ENCODE measurements at regions not wholly inside any gene's neighbourhood (a gene's known extent, or its start where the extent isn't known, plus 50 kb on each side); places are given as distances from the start of the nearest gene placed in this dataset.

DNA sequence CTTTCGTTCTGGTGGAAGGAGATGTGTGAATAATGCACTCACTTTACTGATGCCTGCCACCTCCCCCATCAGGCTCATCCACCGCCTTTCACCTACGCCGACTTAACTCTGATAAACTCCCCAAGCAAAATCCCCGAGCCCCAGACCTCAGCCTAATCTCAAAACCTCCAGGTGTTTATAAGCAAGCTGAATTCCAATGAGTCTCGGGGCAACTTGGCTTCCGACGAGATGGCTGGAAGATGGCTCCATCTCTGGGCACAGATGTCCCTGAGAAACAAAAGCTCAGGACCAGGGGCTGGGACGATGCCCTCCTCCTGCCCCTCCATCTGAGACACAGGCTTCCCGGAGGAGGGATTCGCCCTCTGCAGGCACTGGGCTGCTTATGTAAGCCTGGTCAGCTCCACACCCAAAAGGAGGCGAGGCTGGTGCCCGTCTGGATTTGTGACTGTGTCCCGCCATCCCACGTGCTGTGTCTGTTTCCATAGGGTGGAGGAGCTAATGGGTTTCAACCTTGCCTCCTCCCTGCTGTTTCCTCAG is 386.4 kb upstream of the TNRC6C start:
- WGBS, result 17% methylated on average over 15 of the region's 15 CpGs
- Histone ChIP-seq H3K4me3 (ENCODE audit: low read depth in 1 of 3, low read length in 3 of 3) (no peak overlapping the region), H3K9ac (ENCODE audit: low read depth in 1 of 2, low read length in 2 of 2) (no peak overlapping the region)

DNA sequence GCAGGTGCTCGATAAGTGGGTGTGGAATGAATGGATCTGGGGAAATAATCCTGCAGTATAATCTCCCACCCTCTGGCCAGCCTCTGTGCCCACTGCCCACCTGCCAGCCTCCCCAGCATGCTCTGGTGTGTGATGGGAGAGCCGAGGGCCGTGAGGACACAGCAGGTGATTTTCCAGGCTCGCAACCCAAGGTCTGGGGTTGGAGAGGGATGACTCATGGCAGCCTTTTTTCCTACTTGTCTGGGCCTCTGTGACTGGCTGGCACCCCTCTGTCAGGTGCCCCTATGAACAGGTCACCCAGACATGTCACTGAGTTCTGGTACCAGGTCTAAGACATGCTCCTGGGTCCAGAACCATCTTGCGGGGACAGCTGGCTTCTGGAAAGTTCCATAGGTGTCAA is 385.7 kb upstream of the TNRC6C start:
- TF ChIP-seq FOXA2 (IDR thresholded peaks at IDR 0.05) (no peak), NR2F2 (IDR thresholded peaks at IDR 0.05) (no peak), YY1 (IDR thresholded peaks at IDR 0.05) (no peak)
- TF ChIP-seq, protein P1, sequence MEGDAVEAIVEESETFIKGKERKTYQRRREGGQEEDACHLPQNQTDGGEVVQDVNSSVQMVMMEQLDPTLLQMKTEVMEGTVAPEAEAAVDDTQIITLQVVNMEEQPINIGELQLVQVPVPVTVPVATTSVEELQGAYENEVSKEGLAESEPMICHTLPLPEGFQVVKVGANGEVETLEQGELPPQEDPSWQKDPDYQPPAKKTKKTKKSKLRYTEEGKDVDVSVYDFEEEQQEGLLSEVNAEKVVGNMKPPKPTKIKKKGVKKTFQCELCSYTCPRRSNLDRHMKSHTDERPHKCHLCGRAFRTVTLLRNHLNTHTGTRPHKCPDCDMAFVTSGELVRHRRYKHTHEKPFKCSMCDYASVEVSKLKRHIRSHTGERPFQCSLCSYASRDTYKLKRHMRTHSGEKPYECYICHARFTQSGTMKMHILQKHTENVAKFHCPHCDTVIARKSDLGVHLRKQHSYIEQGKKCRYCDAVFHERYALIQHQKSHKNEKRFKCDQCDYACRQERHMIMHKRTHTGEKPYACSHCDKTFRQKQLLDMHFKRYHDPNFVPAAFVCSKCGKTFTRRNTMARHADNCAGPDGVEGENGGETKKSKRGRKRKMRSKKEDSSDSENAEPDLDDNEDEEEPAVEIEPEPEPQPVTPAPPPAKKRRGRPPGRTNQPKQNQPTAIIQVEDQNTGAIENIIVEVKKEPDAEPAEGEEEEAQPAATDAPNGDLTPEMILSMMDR (IDR thresholded peaks at IDR 0.05; ENCODE audit: low read depth, low read length, missing input control), result no peak
- TF ChIP-seq, protein P2, sequence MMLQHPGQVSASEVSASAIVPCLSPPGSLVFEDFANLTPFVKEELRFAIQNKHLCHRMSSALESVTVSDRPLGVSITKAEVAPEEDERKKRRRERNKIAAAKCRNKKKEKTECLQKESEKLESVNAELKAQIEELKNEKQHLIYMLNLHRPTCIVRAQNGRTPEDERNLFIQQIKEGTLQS (IDR thresholded peaks at IDR 0.05), result no peak
- Histone ChIP-seq H3K9me3 (ENCODE audit: control insufficient read depth in 4 of 4, low read length in 3 of 4) (no peaks in the 10 kb centered on the region), H3K9ac (ENCODE audit: low read depth in 1 of 2, low read length in 2 of 2) (no peak overlapping the region), H3K4me1 (ENCODE audit: control insufficient read depth in 4 of 4, insufficient read depth in 4 of 4, low read length in 3 of 4) (peaks cover 0 to 4% (median 1%) of the 10 kb centered on the region in 4 donors), H3K27ac (ENCODE audit: low read depth in 1 of 2, low read length in 2 of 2) (no peak overlapping the region), H3K36me3 (ENCODE audit: control insufficient read depth in 4 of 4, insufficient read depth in 3 of 4, low read depth in 1 of 4, low read length in 3 of 4) (no peaks in the 10 kb centered on the region), H3K27me3 (ENCODE audit: control insufficient read depth in 4 of 4, insufficient read depth in 4 of 4, low read length in 3 of 4) (peaks cover 0 to 7% (median 3%) of the 10 kb centered on the region in 4 donors), H3K4me3 (ENCODE audit: low read depth in 1 of 3, low read length in 3 of 3) (no peak overlapping the region)
- WGBS, result 75% methylated on average over 5 of the region's 5 CpGs
- DNase-seq (ENCODE audit: low spot score), result peak; percentile 33

More for the DNA sequence above, 386.4 kb upstream of the TNRC6C start:
- no peaks in the 10 kb centered on the region for H3K36me3 ChIP-seq (ENCODE audit: control insufficient read depth in 4 of 4, insufficient read depth in 3 of 4, low read depth in 1 of 4, low read length in 3 of 4)
- DNase-seq (ENCODE audit: low spot score), result no peak
- H3K27ac ChIP-seq (ENCODE audit: low read depth in 1 of 2, low read length in 2 of 2), result no peak overlapping the region
- TF ChIP-seq RAD21 (IDR thresholded peaks at IDR 0.05) (no peak), TAF1 (conservative IDR thresholded peaks at IDR 0.05) (no peak), FOXA2 (IDR thresholded peaks at IDR 0.05) (no peak), RXRA (IDR thresholded peaks at IDR 0.05) (no peak), YY1 (IDR thresholded peaks at IDR 0.05) (no peak), JUND (IDR thresholded peaks at IDR 0.05) (no peak), HNF4A (conservative IDR thresholded peaks at IDR 0.05) (no peak)
- peaks cover 0 to 7% (median 2%) of the 10 kb centered on the region in 4 donors for H3K27me3 ChIP-seq (ENCODE audit: control insufficient read depth in 4 of 4, insufficient read depth in 4 of 4, low read length in 3 of 4)
- H3K4me1 ChIP-seq (ENCODE audit: control insufficient read depth in 4 of 4, insufficient read depth in 4 of 4, low read length in 3 of 4), result peaks cover 0 to 4% (median 1%) of the 10 kb centered on the region in 4 donors
- no peaks in the 10 kb centered on the region for H3K9me3 ChIP-seq (ENCODE audit: control insufficient read depth in 4 of 4, low read length in 3 of 4)

DNA sequence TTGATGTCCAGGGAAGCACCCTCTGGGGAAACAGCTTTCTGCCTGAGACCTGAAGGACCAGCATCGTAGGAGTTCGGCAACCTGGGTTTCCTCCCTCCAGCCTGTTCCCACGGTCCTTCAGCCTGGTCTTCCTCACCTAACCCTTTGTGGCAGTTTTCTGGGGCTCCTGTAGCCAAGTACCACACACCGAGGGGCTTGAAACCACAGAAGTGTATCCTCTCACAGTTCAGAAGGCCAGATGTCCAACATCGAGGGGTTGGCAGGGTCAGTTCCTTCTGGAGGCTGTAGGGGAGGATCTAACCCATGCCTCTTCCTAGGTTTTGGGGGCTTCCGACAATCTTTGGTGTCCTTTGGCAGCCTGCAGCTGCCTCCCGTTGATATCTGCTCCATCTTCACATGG is 381.0 kb upstream of the TNRC6C start:
- DNase-seq (ENCODE audit: low spot score), result peak; percentile 29
- TF ChIP-seq RAD21 (IDR thresholded peaks at IDR 0.05), result no peak
- TF ChIP-seq FOXA2 (IDR thresholded peaks at IDR 0.05), result no peak
- TF ChIP-seq, protein P3, sequence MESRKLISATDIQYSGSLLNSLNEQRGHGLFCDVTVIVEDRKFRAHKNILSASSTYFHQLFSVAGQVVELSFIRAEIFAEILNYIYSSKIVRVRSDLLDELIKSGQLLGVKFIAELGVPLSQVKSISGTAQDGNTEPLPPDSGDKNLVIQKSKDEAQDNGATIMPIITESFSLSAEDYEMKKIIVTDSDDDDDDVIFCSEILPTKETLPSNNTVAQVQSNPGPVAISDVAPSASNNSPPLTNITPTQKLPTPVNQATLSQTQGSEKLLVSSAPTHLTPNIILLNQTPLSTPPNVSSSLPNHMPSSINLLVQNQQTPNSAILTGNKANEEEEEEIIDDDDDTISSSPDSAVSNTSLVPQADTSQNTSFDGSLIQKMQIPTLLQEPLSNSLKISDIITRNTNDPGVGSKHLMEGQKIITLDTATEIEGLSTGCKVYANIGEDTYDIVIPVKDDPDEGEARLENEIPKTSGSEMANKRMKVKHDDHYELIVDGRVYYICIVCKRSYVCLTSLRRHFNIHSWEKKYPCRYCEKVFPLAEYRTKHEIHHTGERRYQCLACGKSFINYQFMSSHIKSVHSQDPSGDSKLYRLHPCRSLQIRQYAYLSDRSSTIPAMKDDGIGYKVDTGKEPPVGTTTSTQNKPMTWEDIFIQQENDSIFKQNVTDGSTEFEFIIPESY (IDR thresholded peaks at IDR 0.05), result no peak
- TF ChIP-seq, protein P4, sequence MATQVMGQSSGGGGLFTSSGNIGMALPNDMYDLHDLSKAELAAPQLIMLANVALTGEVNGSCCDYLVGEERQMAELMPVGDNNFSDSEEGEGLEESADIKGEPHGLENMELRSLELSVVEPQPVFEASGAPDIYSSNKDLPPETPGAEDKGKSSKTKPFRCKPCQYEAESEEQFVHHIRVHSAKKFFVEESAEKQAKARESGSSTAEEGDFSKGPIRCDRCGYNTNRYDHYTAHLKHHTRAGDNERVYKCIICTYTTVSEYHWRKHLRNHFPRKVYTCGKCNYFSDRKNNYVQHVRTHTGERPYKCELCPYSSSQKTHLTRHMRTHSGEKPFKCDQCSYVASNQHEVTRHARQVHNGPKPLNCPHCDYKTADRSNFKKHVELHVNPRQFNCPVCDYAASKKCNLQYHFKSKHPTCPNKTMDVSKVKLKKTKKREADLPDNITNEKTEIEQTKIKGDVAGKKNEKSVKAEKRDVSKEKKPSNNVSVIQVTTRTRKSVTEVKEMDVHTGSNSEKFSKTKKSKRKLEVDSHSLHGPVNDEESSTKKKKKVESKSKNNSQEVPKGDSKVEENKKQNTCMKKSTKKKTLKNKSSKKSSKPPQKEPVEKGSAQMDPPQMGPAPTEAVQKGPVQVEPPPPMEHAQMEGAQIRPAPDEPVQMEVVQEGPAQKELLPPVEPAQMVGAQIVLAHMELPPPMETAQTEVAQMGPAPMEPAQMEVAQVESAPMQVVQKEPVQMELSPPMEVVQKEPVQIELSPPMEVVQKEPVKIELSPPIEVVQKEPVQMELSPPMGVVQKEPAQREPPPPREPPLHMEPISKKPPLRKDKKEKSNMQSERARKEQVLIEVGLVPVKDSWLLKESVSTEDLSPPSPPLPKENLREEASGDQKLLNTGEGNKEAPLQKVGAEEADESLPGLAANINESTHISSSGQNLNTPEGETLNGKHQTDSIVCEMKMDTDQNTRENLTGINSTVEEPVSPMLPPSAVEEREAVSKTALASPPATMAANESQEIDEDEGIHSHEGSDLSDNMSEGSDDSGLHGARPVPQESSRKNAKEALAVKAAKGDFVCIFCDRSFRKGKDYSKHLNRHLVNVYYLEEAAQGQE (IDR thresholded peaks at IDR 0.05), result no peak
- no peak for TF ChIP-seq FOXA1 (IDR thresholded peaks at IDR 0.05)
- TF ChIP-seq HNF4A (conservative IDR thresholded peaks at IDR 0.05), result no peak
- TF ChIP-seq, protein P5, sequence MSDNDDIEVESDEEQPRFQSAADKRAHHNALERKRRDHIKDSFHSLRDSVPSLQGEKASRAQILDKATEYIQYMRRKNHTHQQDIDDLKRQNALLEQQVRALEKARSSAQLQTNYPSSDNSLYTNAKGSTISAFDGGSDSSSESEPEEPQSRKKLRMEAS (IDR thresholded peaks at IDR 0.05), result no peak
- TF ChIP-seq, protein P2 (IDR thresholded peaks at IDR 0.05), result no peak
- no peak for TF ChIP-seq TAF1 (conservative IDR thresholded peaks at IDR 0.05)
- no peak for TF ChIP-seq EGR1 (IDR thresholded peaks at IDR 0.05; ENCODE audit: low read depth in 2 of 2)
- TF ChIP-seq NR2F2 (IDR thresholded peaks at IDR 0.05), result no peak
- TF ChIP-seq YY1 (IDR thresholded peaks at IDR 0.05), result no peak
- TF ChIP-seq JUND (IDR thresholded peaks at IDR 0.05), result no peak
- TF ChIP-seq SP1 (IDR thresholded peaks at IDR 0.05), result no peak
- TF ChIP-seq, protein P1 (IDR thresholded peaks at IDR 0.05; ENCODE audit: low read depth, low read length, missing input control), result no peak
- TF ChIP-seq RXRA (IDR thresholded peaks at IDR 0.05), result no peak

More for the DNA sequence above, 381.0 kb upstream of the TNRC6C start:
- Histone ChIP-seq H3K9ac (ENCODE audit: low read depth in 1 of 2, low read length in 2 of 2) (no peak overlapping the region), H3K36me3 (ENCODE audit: control insufficient read depth in 4 of 4, insufficient read depth in 3 of 4, low read depth in 1 of 4, low read length in 3 of 4) (no peaks in the 10 kb centered on the region), H3K27ac (ENCODE audit: low read depth in 1 of 2, low read length in 2 of 2) (no peak overlapping the region), H3K4me1 (ENCODE audit: control insufficient read depth in 4 of 4, insufficient read depth in 4 of 4, low read length in 3 of 4) (no peaks in the 10 kb centered on the region), H3K4me3 (ENCODE audit: low read depth in 1 of 3, low read length in 3 of 3) (no peak overlapping the region), H3K9me3 (ENCODE audit: control insufficient read depth in 4 of 4, low read length in 3 of 4) (peaks cover 0 to 6% (median 0%) of the 10 kb centered on the region in 4 donors), H3K27me3 (ENCODE audit: control insufficient read depth in 4 of 4, insufficient read depth in 4 of 4, low read length in 3 of 4) (peaks cover 0 to 3% (median 1%) of the 10 kb centered on the region in 4 donors)
- 81% methylated on average over 7 of the region's 7 CpGs for WGBS

All from liver (tissue), 8 donors.